BLaER1 treated with 17β-estradiol and CSF1 and Interleukin-3, amounts not matched to agents 10 nM and 100 nM (cell line): ENCODE measurements at regions not wholly inside any gene's neighbourhood (a gene's known extent, or its start where the extent isn't known, plus 50 kb on each side); places are given as distances from the start of the nearest gene placed in this dataset.
A peak's percentile ranks its signal among the peaks of the same experiment; 100 is the strongest.
"Not testable (repeated sequence)": the region's sequence is repeated elsewhere in the genome, so short reads cannot be mapped to it uniquely, and the experiment has no call there.

Experiments
- H3K27ac ChIP-seq, 11 experiments: shearing (Covaris generic); formaldehyde crosslinking; 2 replicates each; pipeline ENCODE4 v1.8.1; 2022
- H3K27me3 ChIP-seq, 11 experiments: shearing (Covaris generic); formaldehyde crosslinking; 2 replicates each; pipeline ENCODE4 v1.8.1; 2022
- H3K36me3 ChIP-seq, 11 experiments: shearing (Covaris generic); formaldehyde crosslinking; 2 replicates each; pipeline ENCODE4 v1.8.1; 2022
- H3K4me1 ChIP-seq, 10 experiments: shearing (Covaris generic); formaldehyde crosslinking; 2 replicates each; pipeline ENCODE4 v1.8.1; 2022
- H3K4me2 ChIP-seq, 11 experiments: shearing (Covaris generic); formaldehyde crosslinking; 2 replicates each; pipeline ENCODE4 v1.8.1; 2022
- H3K4me3 ChIP-seq, 10 experiments: shearing (Covaris generic); formaldehyde crosslinking; 2 replicates each; pipeline ENCODE4 v1.8.1; 2022
- H3K9ac ChIP-seq, 11 experiments: shearing (Covaris generic); formaldehyde crosslinking; 2 replicates each; pipeline ENCODE4 v1.8.1; 2022
- H3K9me3 ChIP-seq, 11 experiments: shearing (Covaris generic); formaldehyde crosslinking; replicated peaks in 1 of 11; 2 replicates each; pipeline ENCODE4 v1.8.1; 2022
- H4K20me1 ChIP-seq, 11 experiments: shearing (Covaris generic); formaldehyde crosslinking; 2 replicates each; pipeline ENCODE4 v1.8.1; 2022

DNA sequence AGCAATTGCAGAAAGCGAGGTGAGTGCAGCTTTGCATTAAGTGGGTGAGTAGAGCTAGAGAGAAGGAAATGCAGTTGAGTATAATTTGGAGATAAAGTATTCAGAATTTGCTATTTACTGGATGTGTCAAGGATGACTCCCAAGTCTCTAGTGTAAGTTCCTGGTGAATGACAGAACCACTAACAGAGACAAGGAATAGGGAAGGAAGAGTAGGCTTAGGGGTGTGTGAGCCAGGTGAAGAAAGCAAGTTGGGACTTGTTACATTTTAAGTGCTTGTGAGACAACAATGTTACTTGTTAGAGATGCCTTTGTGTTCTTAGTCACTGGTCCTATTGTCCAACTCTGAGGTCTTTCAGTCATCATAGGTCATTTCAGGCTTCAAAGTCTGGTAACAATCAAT is 70.8 kb downstream of the TBC1D26 start:
- H3K27me3 ChIP-seq, H3K4me2 ChIP-seq, H3K27ac ChIP-seq, H3K36me3 ChIP-seq, H3K4me3 ChIP-seq, H3K9ac ChIP-seq, H4K20me1 ChIP-seq, H3K9me3 ChIP-seq, H3K4me1 ChIP-seq: not testable (repeated sequence)

DNA sequence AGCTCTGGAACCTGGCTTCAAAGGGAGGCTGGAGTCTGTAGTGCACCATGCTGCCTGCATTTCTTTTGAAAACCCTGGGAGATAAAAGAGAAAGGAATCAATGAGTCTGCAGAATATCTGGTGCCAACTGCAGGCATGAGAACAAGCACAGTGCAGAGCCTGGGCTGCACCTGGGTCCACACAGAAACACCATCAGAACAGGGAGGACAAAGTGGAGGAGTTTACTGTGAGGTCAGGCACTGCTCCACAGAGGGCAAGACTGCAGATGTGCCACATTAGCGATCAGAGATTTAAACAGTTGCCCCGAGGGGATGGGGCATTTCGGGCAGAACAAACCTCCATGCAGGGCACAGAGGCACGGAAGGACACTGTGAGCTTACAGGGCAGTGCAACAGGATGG is 74.7 kb downstream of the TBC1D26 start:
- H4K20me1 ChIP-seq, H3K4me3 ChIP-seq, H3K9ac ChIP-seq, H3K27ac ChIP-seq, H3K36me3 ChIP-seq, H3K4me1 ChIP-seq, H3K9me3 ChIP-seq, H3K4me2 ChIP-seq, H3K27me3 ChIP-seq: not testable (repeated sequence)

GRCh38 chr17:15813388-15813787 is 81.3 kb downstream of the TBC1D26 start:
- not testable (repeated sequence) for H3K27ac ChIP-seq, H3K9me3 ChIP-seq, H3K4me1 ChIP-seq

GRCh38 chr17:15814003-15814402 is 81.9 kb downstream of the TBC1D26 start:
- H3K4me2 ChIP-seq, H4K20me1 ChIP-seq, H3K4me3 ChIP-seq, H3K9ac ChIP-seq, H3K36me3 ChIP-seq, H3K27ac ChIP-seq, H3K27me3 ChIP-seq, H3K9me3 ChIP-seq, H3K4me1 ChIP-seq: not testable (repeated sequence)

More at GRCh38 chr17:15813388-15813787, 81.3 kb downstream of the TBC1D26 start:
- H3K4me2 ChIP-seq, H4K20me1 ChIP-seq, H3K27me3 ChIP-seq, H3K36me3 ChIP-seq, H3K4me3 ChIP-seq, H3K9ac ChIP-seq: not testable (repeated sequence)

DNA sequence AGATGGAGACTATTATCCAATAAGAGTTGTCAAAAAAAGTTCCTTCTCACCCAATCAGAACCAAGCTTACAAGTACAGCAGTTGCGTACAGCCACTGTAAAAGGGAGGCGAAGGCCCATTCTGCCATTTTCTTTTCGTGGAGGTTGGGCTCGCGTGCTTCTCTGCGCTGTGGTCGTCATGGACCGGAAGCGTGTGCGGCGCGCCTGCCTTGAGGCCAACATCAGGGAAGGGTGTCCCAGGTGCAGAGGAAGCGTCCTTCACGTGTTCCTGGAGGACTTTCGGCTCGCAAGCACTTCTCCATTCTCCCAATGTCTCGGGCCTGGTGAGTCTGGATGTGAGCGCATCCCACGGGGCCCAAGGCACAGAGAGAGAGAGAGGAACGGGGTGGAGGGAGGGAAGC is 85.8 kb downstream of the TBC1D26 start:
- H3K4me3 ChIP-seq, H3K27me3 ChIP-seq, H3K9ac ChIP-seq, H3K4me2 ChIP-seq, H3K27ac ChIP-seq, H3K36me3 ChIP-seq, H3K9me3 ChIP-seq, H3K4me1 ChIP-seq, H4K20me1 ChIP-seq: not testable (repeated sequence)

GRCh38 chr17:15822280-15822679 is 90.2 kb downstream of the TBC1D26 start:
- H3K4me1 ChIP-seq, H3K27me3 ChIP-seq, H3K36me3 ChIP-seq, H4K20me1 ChIP-seq, H3K9ac ChIP-seq, H3K4me2 ChIP-seq, H3K9me3 ChIP-seq, H3K4me3 ChIP-seq, H3K27ac ChIP-seq: not testable (repeated sequence)

DNA sequence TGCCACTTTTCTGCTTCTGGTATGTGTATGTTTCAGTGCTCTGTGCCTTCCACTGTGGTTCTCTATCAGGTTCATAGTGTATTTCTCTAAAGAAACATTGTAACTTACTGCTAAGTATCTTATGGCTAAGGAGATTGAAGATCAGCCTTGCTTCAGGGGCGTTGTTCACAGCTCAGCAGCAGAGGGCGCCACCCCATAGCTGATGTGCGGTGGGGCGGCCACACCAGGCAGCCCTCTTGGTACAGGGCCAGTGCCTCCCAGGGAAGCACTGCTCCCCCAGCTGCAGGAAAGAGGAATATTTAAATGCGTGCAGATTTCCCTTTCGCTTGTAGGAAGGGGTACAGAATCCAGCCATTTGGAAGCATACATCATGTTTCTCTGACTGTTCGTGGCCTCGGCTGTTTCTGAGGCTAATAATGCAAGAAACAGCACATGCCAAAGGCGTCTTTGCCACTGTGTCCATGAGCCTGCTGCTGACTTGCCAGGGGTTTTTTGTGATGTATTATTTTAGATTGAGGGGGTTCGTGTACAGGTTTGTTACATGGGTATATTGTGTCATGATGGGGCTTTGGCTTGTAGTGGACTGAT is 96.7 kb downstream of the TBC1D26 start:
- H3K4me1 ChIP-seq, result peaks cover 0 to 35% (median 10%) of the 10 kb centered on the region in 10 experiments; a peak in 10 of 20 replicates
- H3K9ac ChIP-seq, H4K20me1 ChIP-seq, H3K4me3 ChIP-seq, H3K27me3 ChIP-seq, H3K27ac ChIP-seq, H3K36me3 ChIP-seq, H3K9me3 ChIP-seq: not testable (repeated sequence)
- 0 out of 22 replicates have a peak overlapping the region, but pooled peaks of 1 of the 11 experiments have one; percentile 27 for H3K4me2 ChIP-seq

- H3K27ac ChIP-seq, H3K36me3 ChIP-seq, H3K27me3 ChIP-seq, H3K4me3 ChIP-seq, H3K9ac ChIP-seq, H4K20me1 ChIP-seq, H3K9me3 ChIP-seq: not testable (repeated sequence)
- H3K4me2 ChIP-seq, result peak overlapping the region in 5 of 11 experiments; percentile 49 to 67 (median 54); a peak in 4 of 22 replicates
- peaks cover 0 to 38% (median 10%) of the 10 kb centered on the region in 10 experiments; a peak in 10 of 20 replicates for H3K4me1 ChIP-seq
Observed at GRCh38 chr17:15830221-15830620, 98.1 kb downstream of the TBC1D26 start.

DNA sequence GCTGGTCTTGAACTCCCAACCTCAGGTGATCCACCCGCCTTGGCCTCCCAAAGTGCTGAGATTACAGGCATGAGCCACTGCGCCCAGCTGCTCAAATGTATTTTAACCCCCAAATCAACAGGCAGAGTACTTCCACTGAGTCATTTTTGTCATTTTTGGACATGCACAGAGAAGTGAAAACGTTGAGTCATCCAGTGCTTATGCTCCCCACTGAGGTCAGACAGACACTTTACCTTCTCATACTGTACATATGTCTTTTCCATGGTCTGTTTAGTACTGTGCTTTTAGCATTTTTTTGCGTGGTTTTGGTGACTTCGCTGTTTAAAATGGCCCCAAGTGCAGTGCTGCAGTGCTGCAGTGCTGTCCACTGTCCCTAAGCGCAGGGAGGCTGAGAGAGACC is 99.1 kb downstream of the TBC1D26 start:
- not testable (repeated sequence) for H3K36me3 ChIP-seq, H3K27me3 ChIP-seq, H3K4me3 ChIP-seq, H3K9ac ChIP-seq, H4K20me1 ChIP-seq, H3K9me3 ChIP-seq
- Histone ChIP-seq H3K27ac (peak overlapping the region in 3 of 11 experiments; percentile 9 to 49 (median 41); a peak in 3 of 22 replicates), H3K4me1 (peaks cover 0 to 38% (median 10%) of the 10 kb centered on the region in 10 experiments; a peak in 10 of 20 replicates), H3K4me2 (peak overlapping the region in 5 of 11 experiments; percentile 49 to 67 (median 54); a peak in 10 of 22 replicates)

DNA sequence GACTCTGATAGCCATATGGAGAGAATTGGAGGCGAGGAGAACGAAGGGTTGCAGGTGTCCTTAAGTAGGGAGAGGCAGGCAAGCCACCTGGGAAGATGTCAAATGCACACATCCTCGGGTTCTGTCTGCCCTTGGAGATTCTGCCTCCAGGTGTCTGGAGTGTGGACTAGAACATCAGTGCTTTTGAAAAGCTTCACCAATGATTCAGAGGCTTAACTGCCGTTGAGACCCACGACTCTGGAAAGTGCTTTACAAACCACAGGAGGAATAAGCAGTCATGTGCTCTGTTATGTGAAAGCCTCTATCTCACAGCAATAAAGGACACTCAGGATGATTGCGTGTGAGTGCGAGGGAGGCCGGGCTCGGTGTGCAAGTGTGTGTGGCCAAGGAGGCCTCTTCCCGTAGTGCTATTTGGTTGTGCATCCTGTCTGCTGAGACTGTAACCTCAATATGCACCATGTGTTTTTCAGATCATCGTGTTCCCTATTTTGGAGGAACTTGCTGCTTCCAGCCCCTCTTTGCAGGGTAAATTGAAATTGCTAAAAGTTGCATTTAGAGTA is 100.9 kb downstream of the TBC1D26 start:
- peaks cover 0 to 38% (median 10%) of the 10 kb centered on the region in 10 experiments; a peak in 10 of 20 replicates for H3K4me1 ChIP-seq
- H3K27ac ChIP-seq, H3K9ac ChIP-seq: not testable (repeated sequence)

DNA sequence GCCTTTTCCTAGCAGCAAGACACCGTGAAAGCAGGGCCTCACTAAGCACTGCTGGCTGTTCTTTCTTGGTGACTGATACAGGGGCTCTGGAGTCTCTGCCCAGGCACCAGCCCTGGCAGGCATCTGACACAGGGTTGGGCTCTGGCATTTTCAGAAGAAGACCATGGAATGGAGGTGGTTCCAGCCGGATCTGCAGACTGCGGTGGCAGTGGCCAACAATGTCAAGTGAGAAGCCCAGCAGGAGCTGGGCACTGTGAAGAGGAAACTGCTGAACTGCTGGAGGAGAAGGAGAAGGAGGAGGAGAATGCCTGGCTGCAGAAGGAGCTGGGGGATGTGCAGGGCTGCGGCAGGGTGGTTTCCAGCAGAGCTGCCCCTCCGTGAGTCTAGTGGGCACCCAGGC is 101.8 kb downstream of the TBC1D26 start:
- not testable (repeated sequence) for H3K9ac ChIP-seq, H3K9me3 ChIP-seq, H3K27ac ChIP-seq, H3K27me3 ChIP-seq, H3K4me3 ChIP-seq, H3K36me3 ChIP-seq, H4K20me1 ChIP-seq
- peaks cover 0 to 38% (median 10%) of the 10 kb centered on the region in 10 experiments; a peak in 10 of 20 replicates for H3K4me1 ChIP-seq
- peak overlapping the region in 3 of 11 experiments; percentile 15 to 42 (median 31); a peak in 3 of 22 replicates for H3K4me2 ChIP-seq

More for the DNA sequence above, 100.9 kb downstream of the TBC1D26 start:
- not testable (repeated sequence) for H3K27me3 ChIP-seq, H4K20me1 ChIP-seq, H3K9me3 ChIP-seq, H3K4me3 ChIP-seq, H3K36me3 ChIP-seq
- H3K4me2 ChIP-seq, result peak overlapping the region in 5 of 11 experiments; percentile 33 to 82 (median 59); a peak in 8 of 22 replicates

DNA sequence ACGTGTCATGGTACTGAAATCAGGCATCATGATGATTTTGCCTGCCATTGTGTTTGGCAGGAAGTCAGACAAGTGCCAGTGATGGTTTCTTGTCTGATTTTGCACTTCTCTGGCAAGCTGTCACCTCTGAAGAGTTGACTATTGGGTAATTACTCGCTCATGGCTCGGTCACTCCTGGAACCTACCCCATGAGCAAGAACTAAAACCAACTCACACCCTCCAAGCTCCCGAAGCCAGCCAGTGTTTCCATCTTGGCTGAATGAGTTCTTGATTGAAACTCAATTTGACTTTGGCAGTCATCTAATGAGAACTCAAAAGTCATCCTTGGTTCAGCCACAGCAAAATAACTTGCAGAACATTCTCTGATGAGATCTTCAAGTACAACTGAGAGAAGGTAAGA is 103.4 kb downstream of the TBC1D26 start:
- not testable (repeated sequence) for H3K4me3 ChIP-seq, H4K20me1 ChIP-seq, H3K36me3 ChIP-seq, H3K27me3 ChIP-seq, H3K9ac ChIP-seq, H3K9me3 ChIP-seq, H3K27ac ChIP-seq, H3K4me2 ChIP-seq
- H3K4me1 ChIP-seq, result peaks cover 0 to 33% (median 10%) of the 10 kb centered on the region in 10 experiments; a peak in 10 of 20 replicates

- not testable (repeated sequence) for H3K4me3 ChIP-seq, H3K9me3 ChIP-seq, H4K20me1 ChIP-seq
Observed at GRCh38 chr17:15836249-15836982, 104.3 kb downstream of the TBC1D26 start.

DNA sequence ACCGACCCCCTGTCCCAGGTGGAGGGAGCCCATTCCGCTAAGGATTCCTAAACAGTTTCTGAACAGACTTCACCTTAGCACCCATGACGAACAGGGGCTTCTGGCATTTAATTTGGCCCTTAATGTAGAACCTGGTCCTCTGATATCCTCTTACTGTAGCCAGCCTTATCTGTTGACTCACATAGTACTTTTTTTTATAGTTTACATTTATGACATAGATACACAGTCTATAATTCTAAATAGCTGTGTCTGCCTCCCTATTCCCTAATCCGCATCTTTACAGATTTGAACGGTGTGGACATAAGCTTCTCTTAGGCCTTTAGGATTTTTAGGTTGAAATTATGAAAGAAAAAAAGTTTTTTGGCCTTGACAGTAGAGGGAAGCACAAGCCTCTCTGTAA is 104.9 kb downstream of the TBC1D26 start:
- H3K4me3 ChIP-seq, H3K27ac ChIP-seq, H3K9me3 ChIP-seq, H3K36me3 ChIP-seq, H3K9ac ChIP-seq, H4K20me1 ChIP-seq, H3K27me3 ChIP-seq, H3K4me2 ChIP-seq: not testable (repeated sequence)
- H3K4me1 ChIP-seq, result peaks cover 0 to 19% (median 3%) of the 10 kb centered on the region in 10 experiments; a peak in 10 of 20 replicates

More at GRCh38 chr17:15836249-15836982, 104.3 kb downstream of the TBC1D26 start:
- H3K4me2 ChIP-seq, H3K9ac ChIP-seq, H3K27ac ChIP-seq, H3K36me3 ChIP-seq, H3K27me3 ChIP-seq: not testable (repeated sequence)
- H3K4me1 ChIP-seq, result peaks cover 0 to 24% (median 6%) of the 10 kb centered on the region in 10 experiments; a peak in 10 of 20 replicates
